ENCODE measurements at regions not wholly inside any gene's neighbourhood (a gene's known extent, or its start where the extent isn't known, plus 50 kb on each side); places are given as distances from the start of the nearest gene placed in this dataset.

DNA sequence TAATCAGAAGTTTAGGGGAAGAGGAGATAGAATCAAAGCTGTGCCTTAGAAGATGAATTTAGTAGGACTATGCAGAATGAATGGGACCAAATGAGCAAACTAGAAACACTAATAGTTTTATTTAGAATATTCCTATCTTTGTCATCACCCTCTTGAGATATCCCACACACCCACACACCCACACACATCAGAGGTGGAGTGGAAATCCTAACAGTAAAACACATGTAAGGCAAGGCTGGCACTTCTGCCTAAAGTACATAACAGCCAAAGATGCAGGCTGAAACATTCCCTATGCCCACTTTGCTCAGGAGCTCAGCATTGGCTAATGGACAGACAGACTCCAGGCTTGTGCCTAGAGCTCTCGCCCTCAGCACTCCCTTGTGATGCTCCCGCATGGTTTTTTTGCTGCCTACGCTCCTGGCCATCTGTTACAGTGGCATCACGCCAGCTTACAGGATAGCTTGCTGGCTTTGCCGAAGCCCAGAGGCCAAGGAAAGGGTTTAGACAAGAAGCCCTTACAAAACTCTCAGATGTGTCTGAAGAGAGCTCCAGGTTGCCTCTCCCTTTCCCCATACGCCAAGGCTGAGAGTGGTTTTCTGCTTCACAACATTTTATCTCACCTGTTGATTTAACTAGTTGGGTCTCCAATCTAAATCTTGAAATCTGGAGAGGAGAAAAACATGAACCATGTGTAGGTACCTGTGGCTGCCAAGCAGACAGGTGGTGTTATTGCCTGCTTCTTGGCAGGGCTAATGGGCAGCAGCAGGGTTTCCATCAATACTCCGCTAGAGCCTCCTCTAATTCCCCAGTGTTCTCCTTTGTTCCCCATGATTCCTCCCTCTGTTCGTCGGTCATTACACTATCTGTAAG lies 282.6 kb upstream of the ID4 start:
- ChIA-PET POLR2A (ENCODE audit: low non-redundant PET) (no interaction called here), CTCF (no interaction called here)
- H3K27ac ChIP-seq, result no peak overlapping the region
- DNase-seq (ENCODE audit: low spot score), result no peak
- TF ChIP-seq, protein P1, sequence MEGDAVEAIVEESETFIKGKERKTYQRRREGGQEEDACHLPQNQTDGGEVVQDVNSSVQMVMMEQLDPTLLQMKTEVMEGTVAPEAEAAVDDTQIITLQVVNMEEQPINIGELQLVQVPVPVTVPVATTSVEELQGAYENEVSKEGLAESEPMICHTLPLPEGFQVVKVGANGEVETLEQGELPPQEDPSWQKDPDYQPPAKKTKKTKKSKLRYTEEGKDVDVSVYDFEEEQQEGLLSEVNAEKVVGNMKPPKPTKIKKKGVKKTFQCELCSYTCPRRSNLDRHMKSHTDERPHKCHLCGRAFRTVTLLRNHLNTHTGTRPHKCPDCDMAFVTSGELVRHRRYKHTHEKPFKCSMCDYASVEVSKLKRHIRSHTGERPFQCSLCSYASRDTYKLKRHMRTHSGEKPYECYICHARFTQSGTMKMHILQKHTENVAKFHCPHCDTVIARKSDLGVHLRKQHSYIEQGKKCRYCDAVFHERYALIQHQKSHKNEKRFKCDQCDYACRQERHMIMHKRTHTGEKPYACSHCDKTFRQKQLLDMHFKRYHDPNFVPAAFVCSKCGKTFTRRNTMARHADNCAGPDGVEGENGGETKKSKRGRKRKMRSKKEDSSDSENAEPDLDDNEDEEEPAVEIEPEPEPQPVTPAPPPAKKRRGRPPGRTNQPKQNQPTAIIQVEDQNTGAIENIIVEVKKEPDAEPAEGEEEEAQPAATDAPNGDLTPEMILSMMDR (conservative IDR thresholded peaks at IDR 0.05; ENCODE audit: low read depth), result no peak

- no peak for DNase-seq (ENCODE audit: low spot score)
- CTCF ChIA-PET, result interaction anchor here (0.6 kb wide), 1 partner anchor 413 kb away, joined by 3 read pairs; no protein-coding TSS in a partner anchor
- TF ChIP-seq, protein P1 (conservative IDR thresholded peaks at IDR 0.05; ENCODE audit: low read depth), result no peak
- POLR2A ChIA-PET (ENCODE audit: low non-redundant PET), result no interaction called here
- H3K27ac ChIP-seq, result no peak overlapping the region
These were observed 280.0 kb upstream of the ID4 start for GRCh38 chr6:19557191-19557590.

DNA sequence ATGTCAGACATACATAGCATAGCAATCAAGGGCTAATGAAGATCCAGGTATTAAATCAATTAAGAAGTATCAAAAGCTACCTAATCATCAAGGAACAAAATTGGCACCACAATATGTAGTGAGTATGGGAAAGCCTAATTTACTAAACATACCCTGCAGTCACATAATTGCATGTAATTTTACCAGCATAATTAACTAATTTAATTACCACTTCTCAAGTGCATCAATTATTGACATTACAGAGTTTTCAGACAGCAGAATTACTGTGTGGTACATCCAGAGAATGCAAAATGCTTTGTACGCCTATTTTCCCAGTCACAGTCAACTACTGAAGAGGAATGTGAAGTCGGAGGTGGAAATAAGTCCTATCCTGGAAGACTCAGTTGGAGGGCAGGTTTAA lies 279.0 kb upstream of the ID4 start:
- DNase-seq (ENCODE audit: low spot score), result no peak
- TF ChIP-seq, protein P1 (conservative IDR thresholded peaks at IDR 0.05; ENCODE audit: low read depth), result no peak
- no peak overlapping the region for H3K27ac ChIP-seq
- ChIA-PET POLR2A (ENCODE audit: low non-redundant PET) (no interaction called here), CTCF (no interaction called here)

- no peak overlapping the region for H3K27ac ChIP-seq
- CTCF ChIA-PET, result interaction anchor here (0.7 kb wide), 1 partner anchor 40 kb away, joined by 4 read pairs; no protein-coding TSS in a partner anchor
- TF ChIP-seq, protein P1 (conservative IDR thresholded peaks at IDR 0.05; ENCODE audit: low read depth), result no peak
- no peak for DNase-seq (ENCODE audit: low spot score)
- POLR2A ChIA-PET (ENCODE audit: low non-redundant PET), result no interaction called here
These were observed 278.2 kb upstream of the ID4 start for GRCh38 chr6:19558934-19559333.

DNA sequence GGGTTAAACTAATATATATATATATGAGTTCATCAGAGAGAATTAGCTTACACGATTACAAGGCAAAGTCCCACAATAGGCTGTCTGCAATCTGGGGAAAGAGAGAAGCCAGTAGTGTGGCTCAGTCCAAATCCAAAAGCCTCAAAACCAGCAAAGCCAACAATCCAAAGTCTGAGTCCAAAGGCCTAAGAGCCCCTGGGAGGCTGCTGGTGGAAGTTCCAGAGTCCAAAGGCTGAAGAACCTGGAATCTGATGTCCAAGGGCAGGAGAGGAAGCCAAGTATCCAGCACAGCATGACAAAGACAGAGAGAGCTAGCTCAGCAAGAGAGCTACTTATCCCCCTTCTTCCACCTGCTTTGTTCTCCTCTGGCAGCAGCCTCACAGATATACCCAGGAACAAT lies 274.7 kb upstream of the ID4 start:
- TF ChIP-seq, protein P1 (conservative IDR thresholded peaks at IDR 0.05; ENCODE audit: low read depth), result no peak
- POLR2A ChIA-PET (ENCODE audit: low non-redundant PET), result no interaction called here
- no peak overlapping the region for H3K27ac ChIP-seq
- CTCF ChIA-PET, result no interaction called here
- DNase-seq (ENCODE audit: low spot score), result no peak

- TF ChIP-seq, protein P1 (conservative IDR thresholded peaks at IDR 0.05; ENCODE audit: low read depth), result no peak
- POLR2A ChIA-PET (ENCODE audit: low non-redundant PET), result no interaction called here
- CTCF ChIA-PET, result no interaction called here
- no peak for DNase-seq (ENCODE audit: low spot score)
- H3K27ac ChIP-seq, result no peak overlapping the region
These were observed 267.6 kb upstream of the ID4 start for GRCh38 chr6:19569563-19569962.

Measured in RWPE1 (cell line).